Osteocyte (in vitro differentiated cells): ENCODE measurements at regions not wholly inside any gene's neighbourhood (a gene's known extent, or its start where the extent isn't known, plus 50 kb on each side); places are given as distances from the start of the nearest gene placed in this dataset.

Experiments
- DNase-seq: peaks from one replicate; pipeline ENCODE4 v3.0.0; 2021; ENCODE audit warnings: mixed read lengths; ENCODE audit not compliant: unreplicated experiment; ENCODE audit errors: extremely low spot score
- H3K27ac Mint-ChIP-seq: one replicate; pipeline ENCODE4 v1.8.0; 2021; ENCODE audit warnings: mild to moderate bottlenecking, mixed read lengths; ENCODE audit not compliant: unreplicated experiment
- H3K27me3 Mint-ChIP-seq: one replicate; pipeline ENCODE4 v1.8.0; 2021; ENCODE audit warnings: mixed read lengths; ENCODE audit not compliant: unreplicated experiment
- H3K36me3 Mint-ChIP-seq: one replicate; pipeline ENCODE4 v1.8.0; 2021; ENCODE audit warnings: mixed read lengths; ENCODE audit not compliant: unreplicated experiment
- H3K4me1 Mint-ChIP-seq: one replicate; pipeline ENCODE4 v1.8.0; 2021; ENCODE audit warnings: mixed read lengths; ENCODE audit not compliant: unreplicated experiment
- H3K4me3 Mint-ChIP-seq: one replicate; pipeline ENCODE4 v1.8.0; 2021; ENCODE audit warnings: mild to moderate bottlenecking, moderate library complexity, mixed read lengths; ENCODE audit not compliant: unreplicated experiment
- H3K9me3 Mint-ChIP-seq: one replicate; pipeline ENCODE4 v1.8.0; 2021; ENCODE audit warnings: mixed read lengths; ENCODE audit not compliant: unreplicated experiment
- TF ChIP-seq, protein P1 (sequence below): fragments of 200-600 bp; sonication (generic); IDR thresholded peaks from 2 replicates; pipeline ENCODE4 v1.5.0; 2021; ENCODE audit warnings: antibody characterized with exemption, mild to moderate bottlenecking, moderate library complexity

- TF ChIP-seq, protein P1, sequence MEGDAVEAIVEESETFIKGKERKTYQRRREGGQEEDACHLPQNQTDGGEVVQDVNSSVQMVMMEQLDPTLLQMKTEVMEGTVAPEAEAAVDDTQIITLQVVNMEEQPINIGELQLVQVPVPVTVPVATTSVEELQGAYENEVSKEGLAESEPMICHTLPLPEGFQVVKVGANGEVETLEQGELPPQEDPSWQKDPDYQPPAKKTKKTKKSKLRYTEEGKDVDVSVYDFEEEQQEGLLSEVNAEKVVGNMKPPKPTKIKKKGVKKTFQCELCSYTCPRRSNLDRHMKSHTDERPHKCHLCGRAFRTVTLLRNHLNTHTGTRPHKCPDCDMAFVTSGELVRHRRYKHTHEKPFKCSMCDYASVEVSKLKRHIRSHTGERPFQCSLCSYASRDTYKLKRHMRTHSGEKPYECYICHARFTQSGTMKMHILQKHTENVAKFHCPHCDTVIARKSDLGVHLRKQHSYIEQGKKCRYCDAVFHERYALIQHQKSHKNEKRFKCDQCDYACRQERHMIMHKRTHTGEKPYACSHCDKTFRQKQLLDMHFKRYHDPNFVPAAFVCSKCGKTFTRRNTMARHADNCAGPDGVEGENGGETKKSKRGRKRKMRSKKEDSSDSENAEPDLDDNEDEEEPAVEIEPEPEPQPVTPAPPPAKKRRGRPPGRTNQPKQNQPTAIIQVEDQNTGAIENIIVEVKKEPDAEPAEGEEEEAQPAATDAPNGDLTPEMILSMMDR = no peak
- Mint-ChIP-seq H3K27me3 (peaks cover 3% of the 10 kb centered on the region), H3K4me3 (no peak overlapping the region), H3K27ac (no peak overlapping the region), H3K9me3 (no peaks in the 10 kb centered on the region), H3K36me3 (no peaks in the 10 kb centered on the region), H3K4me1 (no peaks in the 10 kb centered on the region)
- no peak for DNase-seq
Observed at GRCh38 chr5:156004754-156005153, 322.2 kb upstream of the SGCD start.

- DNase-seq = no peak
- Mint-ChIP-seq H3K4me3 (no peak overlapping the region), H3K27ac (no peak overlapping the region), H3K4me1 (no peaks in the 10 kb centered on the region), H3K27me3 (peaks cover 3% of the 10 kb centered on the region), H3K36me3 (no peaks in the 10 kb centered on the region), H3K9me3 (no peaks in the 10 kb centered on the region)
- TF ChIP-seq, protein P1 = no peak
Observed at GRCh38 chr5:156006026-156006647, 320.8 kb upstream of the SGCD start.

DNA sequence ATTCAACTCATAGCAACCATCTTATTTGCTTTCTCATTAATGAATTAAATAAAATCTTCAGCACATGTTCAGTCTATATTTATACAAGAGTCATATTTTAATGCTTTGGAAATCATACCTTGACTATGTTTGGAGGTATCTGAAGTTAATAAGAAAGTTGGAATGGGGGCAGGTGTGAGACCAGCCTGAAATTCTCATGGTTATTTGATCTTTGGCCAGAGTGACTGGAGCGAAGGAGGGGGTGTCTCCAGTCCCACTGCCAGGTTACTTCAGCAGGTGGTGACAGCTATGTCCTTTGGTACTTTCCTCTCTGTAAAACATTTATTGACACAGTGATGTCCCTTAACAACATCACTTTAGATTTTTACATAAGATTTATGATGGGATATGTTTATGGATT lies 318.1 kb upstream of the SGCD start:
- H3K9me3 Mint-ChIP-seq = no peaks in the 10 kb centered on the region
- peaks cover 3% of the 10 kb centered on the region for H3K27me3 Mint-ChIP-seq
- no peaks in the 10 kb centered on the region for H3K36me3 Mint-ChIP-seq
- H3K27ac Mint-ChIP-seq = no peak overlapping the region
- H3K4me3 Mint-ChIP-seq = no peak overlapping the region
- TF ChIP-seq, protein P1 = no peak
- DNase-seq = no peak
- H3K4me1 Mint-ChIP-seq = no peaks in the 10 kb centered on the region

DNA sequence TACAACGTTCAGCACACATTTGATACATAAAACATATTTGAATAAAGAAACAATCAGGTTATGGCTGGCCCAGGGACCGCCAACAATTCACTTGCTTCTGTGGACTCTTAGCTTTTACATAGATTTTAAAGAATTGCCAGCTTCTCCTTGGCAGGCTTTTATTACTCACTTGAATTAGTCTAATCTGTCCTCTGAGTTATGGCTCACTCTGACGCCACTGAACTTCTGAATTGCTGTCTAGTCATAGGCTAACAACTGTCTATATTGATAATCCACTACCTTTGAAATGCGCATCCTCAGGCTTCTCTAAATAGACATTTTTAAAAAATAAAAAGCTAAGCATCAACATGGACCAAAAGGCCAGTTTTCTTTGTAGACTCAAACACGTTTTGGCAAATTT lies 317.4 kb upstream of the SGCD start:
- Mint-ChIP-seq H3K9me3 (no peaks in the 10 kb centered on the region), H3K4me1 (no peaks in the 10 kb centered on the region), H3K36me3 (no peaks in the 10 kb centered on the region), H3K27ac (no peak overlapping the region), H3K4me3 (no peak overlapping the region), H3K27me3 (peaks cover 3% of the 10 kb centered on the region)
- no peak for DNase-seq
- TF ChIP-seq, protein P1 = no peak

GRCh38 chr5:156015137-156015536 lies 311.8 kb upstream of the SGCD start:
- no peaks in the 10 kb centered on the region for H3K36me3 Mint-ChIP-seq
- TF ChIP-seq, protein P1 = peak; percentile 11
- H3K27ac Mint-ChIP-seq = no peak overlapping the region
- no peak overlapping the region for H3K4me3 Mint-ChIP-seq
- no peaks in the 10 kb centered on the region for H3K9me3 Mint-ChIP-seq
- no peaks in the 10 kb centered on the region for H3K27me3 Mint-ChIP-seq
- no peaks in the 10 kb centered on the region for H3K4me1 Mint-ChIP-seq
- no peak for DNase-seq
